SH-SY5Y (cell line): ENCODE measurements at regions not wholly inside any gene's neighbourhood (a gene's known extent, or its start where the extent isn't known, plus 50 kb on each side); places are given as distances from the start of the nearest gene placed in this dataset.

Experiments used
- GATA2 ChIP-seq: IDR thresholded peaks from 2 replicates; pipeline ENCODE4 v1.6.1; 2011; ENCODE audit warnings: mild to moderate bottlenecking, low read depth, low read length
- GATA3 ChIP-seq: IDR thresholded peaks from 2 replicates; pipeline ENCODE4 v1.6.1; 2011; ENCODE audit warnings: low read depth, mild to moderate bottlenecking, low read length, moderate library complexity

- TF ChIP-seq GATA2 (no peak), GATA3 (no peak)
Measured at GRCh38 chr1:228849011-228849541, 113.8 kb downstream of the RHOU start.

- TF ChIP-seq GATA2 (no peak), GATA3 (no peak)
Measured at GRCh38 chr1:228850141-228851100, 115.1 kb downstream of the RHOU start.

- no peak for TF ChIP-seq GATA3
- TF ChIP-seq GATA2, result no peak
Measured at GRCh38 chr1:228851193-228851592, 115.9 kb downstream of the RHOU start.

- TF ChIP-seq GATA2 (no peak), GATA3 (no peak)
Measured at GRCh38 chr1:228851618-228852017, 116.3 kb downstream of the RHOU start.

- no peak for TF ChIP-seq GATA2
- TF ChIP-seq GATA3, result no peak
Measured at GRCh38 chr1:228852024-228852423, 116.7 kb downstream of the RHOU start.

- TF ChIP-seq GATA3 (no peak), GATA2 (no peak)
Measured at GRCh38 chr1:228852511-228853088, 117.3 kb downstream of the RHOU start.

GRCh38 chr1:228853191-228853590 lies 117.9 kb downstream of the RHOU start:
- TF ChIP-seq GATA2 (no peak), GATA3 (no peak)

- no peak for TF ChIP-seq GATA2
- TF ChIP-seq GATA3, result no peak
Measured at GRCh38 chr1:228853637-228854036, 118.4 kb downstream of the RHOU start.

- TF ChIP-seq GATA3 (no peak), GATA2 (no peak)
Measured at GRCh38 chr1:228854907-228855306, 119.6 kb downstream of the RHOU start.

- TF ChIP-seq GATA2 (no peak), GATA3 (no peak)
Measured at GRCh38 chr1:228857611-228858010, 122.3 kb downstream of the RHOU start.

GRCh38 chr1:228860911-228861831 lies 125.9 kb downstream of the RHOU start:
- no peak for TF ChIP-seq GATA2
- no peak for TF ChIP-seq GATA3

GRCh38 chr1:228861832-228862180 lies 126.5 kb downstream of the RHOU start:
- TF ChIP-seq GATA3 (no peak), GATA2 (no peak)

GRCh38 chr1:228862542-228863505 lies 127.5 kb downstream of the RHOU start:
- TF ChIP-seq GATA2 (no peak), GATA3 (no peak)
